Muscle of back (tissue), 3 donors: ENCODE measurements at regions not wholly inside any gene's neighbourhood (a gene's known extent, or its start where the extent isn't known, plus 50 kb on each side); places are given as distances from the start of the nearest gene placed in this dataset.
"Not testable (repeated sequence)": the region's sequence is repeated elsewhere in the genome, so short reads cannot be mapped to it uniquely, and the experiment has no call there.

Source experiments
- DNase-seq, 3 donors: peaks; one replicate each; pipeline versions ENCODE4 v3.0.0 to v3.0.0-alpha.2; 2013

DNA sequence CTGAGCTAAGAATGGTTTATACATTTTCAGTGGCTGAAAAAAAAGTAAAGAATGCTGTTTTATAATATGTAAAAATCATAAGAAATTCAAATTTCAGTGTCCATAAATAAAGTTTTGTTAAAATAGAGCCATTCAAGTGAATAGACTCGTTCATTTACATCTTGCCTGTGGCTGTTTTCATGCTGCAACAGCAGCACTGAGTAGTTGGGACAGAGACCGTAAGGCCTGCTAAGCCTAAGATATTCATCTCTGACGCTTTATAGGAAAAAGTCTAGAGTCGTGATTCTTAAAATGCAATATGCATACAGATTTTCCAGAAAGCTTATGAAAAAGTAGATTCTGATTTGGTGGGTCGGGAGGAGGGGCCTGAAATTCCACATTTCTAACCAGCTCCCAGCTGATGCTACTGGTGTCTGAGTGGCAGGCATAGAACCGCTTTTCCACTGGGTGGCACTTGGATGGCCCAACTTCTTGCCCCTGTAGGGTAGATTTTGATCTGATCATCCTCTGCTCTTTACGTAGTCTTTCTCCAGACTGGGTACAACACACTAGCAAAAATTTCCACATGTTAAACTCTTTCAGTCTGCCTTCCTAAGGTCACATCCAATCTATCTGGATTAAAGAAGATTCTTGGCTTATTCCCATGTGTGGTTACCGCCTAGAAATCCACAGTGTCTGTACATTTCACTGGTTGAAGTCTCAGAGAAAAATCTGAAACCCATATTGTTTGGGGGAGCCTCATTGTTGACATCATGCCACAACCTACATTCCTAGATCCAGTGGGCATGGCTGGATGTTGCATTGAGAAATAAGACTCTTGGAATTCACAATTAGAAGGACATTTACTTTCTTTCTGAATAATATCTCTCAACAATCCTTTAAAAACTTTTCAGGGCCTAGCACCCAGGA is 151.2 kb downstream of the C12orf75 start:
- DNase-seq: no peak

- DNase-seq: no peak
Observed at GRCh38 chr12:105482951-105483350, 152.5 kb downstream of the C12orf75 start.

DNA sequence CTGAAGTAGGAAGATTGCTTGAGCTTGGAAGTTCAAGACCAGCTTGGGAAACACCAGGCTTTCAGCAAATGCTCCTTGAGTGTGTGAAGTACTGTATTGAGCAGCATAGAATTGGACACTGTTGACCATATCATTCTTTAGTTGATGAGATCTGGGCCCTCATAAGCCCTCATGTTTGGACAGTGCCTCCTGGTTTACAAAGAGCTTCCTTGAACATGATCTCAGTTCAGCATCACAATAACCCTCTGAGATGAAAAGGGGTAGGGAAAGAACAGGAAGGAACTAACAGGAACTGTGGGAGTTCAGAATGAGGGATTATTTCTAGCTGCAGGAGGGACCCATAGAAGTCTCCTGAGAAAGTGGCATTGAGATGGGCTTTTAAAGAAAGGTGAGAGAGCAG is 153.2 kb downstream of the C12orf75 start:
- no peak for DNase-seq

DNA sequence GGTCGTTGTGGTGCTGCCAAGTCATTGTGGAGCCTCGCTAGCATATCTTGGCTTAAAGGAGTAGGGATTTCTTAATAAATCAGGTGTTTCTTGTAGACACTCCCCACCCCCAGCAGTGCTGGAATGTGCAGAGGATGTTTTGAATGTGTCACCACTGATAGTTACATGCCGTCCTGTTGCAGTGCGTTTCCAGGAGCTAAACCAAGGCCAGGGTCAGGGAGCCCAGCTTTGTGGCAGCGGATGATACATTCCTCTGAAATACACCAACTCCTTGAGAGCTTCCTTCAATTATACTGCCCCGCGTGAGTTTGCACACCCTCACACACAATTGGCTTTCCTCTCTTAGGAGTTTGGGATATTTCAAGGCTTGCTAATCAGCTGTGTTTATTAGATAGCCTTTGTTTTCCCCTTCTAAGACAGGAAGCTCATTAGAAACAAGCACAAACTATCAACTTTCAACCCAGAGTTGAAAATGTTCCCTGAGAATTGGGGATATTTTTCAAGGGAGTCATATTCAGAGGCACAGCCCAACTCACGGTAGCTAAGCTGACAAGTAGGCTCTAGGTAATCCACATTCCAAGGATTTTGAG is 154.9 kb downstream of the C12orf75 start:
- DNase-seq: peak in 1 of 3 donors; percentile 44

GRCh38 chr12:105485921-105486320 is 155.4 kb downstream of the C12orf75 start:
- no peak for DNase-seq

GRCh38 chr12:105487963-105488362 is 157.5 kb downstream of the C12orf75 start:
- DNase-seq: no peak

- DNase-seq: peak in 2 of 3 donors; percentile 30 to 78
Observed at GRCh38 chr12:105492591-105493545, 162.4 kb downstream of the C12orf75 start.

DNA sequence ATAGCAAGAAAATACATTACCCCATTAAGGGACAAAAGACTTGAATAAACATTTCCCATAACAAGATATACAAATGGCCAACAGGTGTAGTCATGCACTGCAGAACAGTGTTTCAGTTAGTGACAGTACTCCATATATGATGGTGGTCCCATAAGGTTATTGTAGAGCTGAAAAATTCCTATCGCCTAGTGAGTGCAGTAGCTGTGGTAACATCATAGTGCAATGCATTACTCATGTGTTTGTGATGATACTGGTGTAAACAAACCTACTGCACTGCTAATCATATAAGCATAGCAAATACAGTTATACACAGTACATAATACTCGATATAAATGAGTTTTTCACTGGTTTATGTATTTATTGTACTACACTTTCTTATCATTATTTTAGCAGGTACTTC is 168.7 kb downstream of the C12orf75 start:
- no peak for DNase-seq

DNA sequence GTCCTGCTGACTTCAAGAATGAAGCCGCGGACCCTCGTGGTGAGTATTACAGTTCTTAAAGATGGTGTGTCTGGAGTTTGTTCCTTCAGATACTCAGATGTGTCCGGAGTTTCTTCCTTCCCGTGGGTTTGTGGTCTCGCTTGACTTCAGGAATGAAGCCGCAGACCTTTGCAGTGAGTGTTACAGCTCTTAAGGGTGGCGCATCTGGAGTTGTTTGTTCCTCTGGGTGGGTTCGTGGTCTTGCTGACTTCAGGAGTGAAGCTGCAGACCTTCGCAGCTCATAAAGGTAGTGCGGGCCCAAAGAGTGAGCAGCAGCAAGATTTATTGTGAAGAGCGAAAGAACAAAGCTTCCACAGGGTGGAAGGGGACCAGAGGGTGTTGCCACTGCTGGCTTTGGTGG is 170.2 kb downstream of the C12orf75 start:
- DNase-seq: not testable (repeated sequence)

DNA sequence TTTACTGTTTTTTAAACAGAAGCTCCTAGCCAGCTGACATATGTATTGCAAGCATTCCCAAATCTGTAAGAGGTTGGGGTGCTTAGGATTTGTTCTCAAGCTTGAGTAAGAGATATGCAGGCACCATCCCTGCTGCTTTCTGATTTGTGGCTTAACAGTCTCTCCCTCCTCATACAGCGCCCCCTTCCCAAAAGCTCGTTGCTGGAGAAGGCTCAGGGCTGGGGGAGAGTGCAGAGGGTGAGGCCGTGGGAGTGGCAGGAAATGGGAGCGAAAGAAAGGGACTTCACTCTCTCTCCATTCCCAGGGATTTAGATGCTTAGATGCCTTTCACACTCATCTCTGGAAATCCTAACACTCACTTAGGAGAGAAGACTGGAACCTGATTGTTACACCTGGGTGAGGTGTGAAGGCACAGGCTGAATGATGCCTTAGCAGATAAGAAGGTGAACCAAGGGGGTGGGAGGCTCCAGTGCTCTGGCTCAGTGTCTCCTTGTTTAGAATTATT is 172.0 kb downstream of the C12orf75 start:
- no peak for DNase-seq

DNA sequence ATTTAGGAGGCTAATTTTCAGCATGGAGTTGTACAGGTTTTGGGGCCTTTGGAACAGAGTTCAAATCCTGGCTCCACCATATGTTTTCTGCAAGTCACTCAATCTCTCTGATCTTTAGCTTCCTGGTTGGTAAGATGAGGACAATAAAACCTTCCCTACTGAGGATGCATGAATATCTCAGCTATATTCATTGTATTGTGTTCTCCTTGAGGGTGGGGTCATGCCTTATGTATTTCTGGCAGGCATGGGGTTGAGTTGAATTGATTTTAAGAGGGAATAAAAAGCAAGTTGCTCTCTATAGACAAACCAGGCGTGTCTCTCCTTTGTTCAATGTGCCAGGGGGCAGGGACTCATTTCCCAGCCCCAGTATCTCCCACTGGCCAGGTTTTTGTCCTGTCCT is 173.1 kb downstream of the C12orf75 start:
- no peak for DNase-seq

GRCh38 chr12:105504286-105504685 is 173.8 kb downstream of the C12orf75 start:
- no peak for DNase-seq

GRCh38 chr12:105506678-105507310 is 176.3 kb downstream of the C12orf75 start:
- no peak for DNase-seq

DNA sequence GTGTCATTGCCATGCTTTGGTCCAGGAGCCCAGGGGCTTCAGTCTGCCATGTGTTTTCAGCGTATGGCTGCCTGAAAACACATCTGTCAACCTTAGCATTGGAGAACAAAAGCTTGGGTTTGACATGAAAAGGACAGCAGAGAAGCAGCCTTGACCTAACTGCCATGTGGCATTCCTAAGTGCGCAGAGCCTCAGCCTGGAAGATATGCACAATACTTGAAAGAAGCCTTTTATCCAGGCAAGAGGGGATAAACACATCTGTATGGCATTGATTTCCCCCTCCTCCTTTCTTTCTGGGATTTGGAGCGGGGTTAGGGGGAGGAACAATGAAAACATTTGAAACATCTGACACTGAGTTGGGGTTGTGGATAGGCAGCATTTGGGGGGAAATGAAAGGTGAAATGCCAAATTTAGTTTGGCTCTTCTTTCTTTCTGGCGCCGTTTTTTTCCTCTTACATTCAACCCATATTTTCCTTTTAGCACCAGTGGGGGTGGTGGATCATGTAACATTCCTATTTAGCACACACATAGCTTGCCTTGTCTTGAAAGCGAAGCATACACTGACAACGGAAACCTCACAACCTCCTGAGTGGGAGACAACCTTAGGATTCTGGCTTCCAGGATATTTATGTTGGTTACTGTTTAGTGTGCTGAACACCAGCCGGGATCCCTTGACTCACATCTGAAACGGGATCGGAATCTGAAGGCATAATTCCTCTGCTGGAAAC is 177.0 kb downstream of the C12orf75 start:
- DNase-seq: peak in 2 of 3 donors; percentile 35 to 52

- no peak for DNase-seq
Observed at GRCh38 chr12:105508096-105508495, 177.6 kb downstream of the C12orf75 start.

DNA sequence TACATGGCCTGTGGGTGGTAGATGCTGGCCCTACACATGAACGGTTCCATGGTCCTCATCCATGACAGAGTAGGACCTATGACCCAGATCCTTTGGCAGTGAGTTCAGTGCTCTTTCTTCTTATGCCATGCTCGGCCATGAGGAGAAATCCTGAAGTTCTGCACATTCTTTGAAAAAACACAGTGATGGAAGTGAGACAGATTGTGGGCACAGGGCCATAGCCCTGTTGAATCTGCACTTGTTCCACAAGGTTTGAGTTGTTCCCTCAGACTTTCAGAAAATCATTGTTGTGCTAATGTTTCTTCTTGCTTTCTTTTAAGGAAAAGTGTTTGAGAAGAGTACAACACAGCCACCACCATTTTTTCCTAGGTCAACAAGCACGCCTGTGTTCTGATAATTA is 180.0 kb downstream of the C12orf75 start:
- no peak for DNase-seq

DNA sequence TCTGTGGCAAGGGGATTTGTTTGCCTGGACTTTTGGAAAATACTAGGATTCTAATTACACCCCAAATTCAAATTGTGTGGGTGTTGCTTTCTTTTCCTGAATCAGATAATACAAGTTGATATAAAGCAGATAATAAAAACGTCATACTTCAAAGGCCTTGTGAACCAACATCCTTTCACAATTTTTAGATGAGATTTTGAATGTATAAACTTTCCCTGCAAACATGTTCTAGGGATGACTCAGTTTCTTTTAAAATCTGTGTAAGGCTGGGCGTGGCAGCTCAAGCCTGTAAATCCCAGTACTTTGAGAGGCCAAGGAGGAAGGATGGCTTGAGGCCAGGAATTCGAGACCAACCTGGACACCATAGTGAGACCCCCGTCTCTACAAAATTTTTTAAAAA is 182.4 kb downstream of the C12orf75 start:
- not testable (repeated sequence) for DNase-seq

- peak in 1 of 3 donors; percentile 77 for DNase-seq
Observed at GRCh38 chr12:105522166-105522825, 191.8 kb downstream of the C12orf75 start.

- peak; percentile 87 to 94 (median 90) for DNase-seq
Observed at GRCh38 chr12:105523164-105524057, 192.9 kb downstream of the C12orf75 start.
